ENCODE measurements at regions not wholly inside any gene's neighbourhood (a gene's known extent, or its start where the extent isn't known, plus 50 kb on each side); places are given as distances from the start of the nearest gene placed in this dataset.

GRCh38 chr9:7982907-7983306 lies 183.3 kb upstream of the DMAC1 start:
- 2% methylated on average over 4 of the region's 4 CpGs for WGBS (ENCODE audit: low lambda C conversion rate)
- Histone ChIP-seq H3K79me2 (ENCODE audit: insufficient read depth, low read length) (no peaks in the 10 kb centered on the region), H4K20me1 (ENCODE audit: insufficient read depth, low read length) (no peaks in the 10 kb centered on the region), H3K27ac (ENCODE audit: extremely low read length, insufficient read depth, low read length) (no peak overlapping the region), H3K9me3 (ENCODE audit: low read length) (peaks cover 4% of the 10 kb centered on the region; the same call in 1 of the 2 replicates), H3K4me3 (replicated peaks in 1 of 3; ENCODE audit: insufficient read depth in 1 of 3, low read depth in 2 of 3, low read length in 3 of 3) (no peak overlapping the region), H3K4me1 (ENCODE audit: insufficient read depth, low read length) (no peaks in the 10 kb centered on the region), H3K27me3 (ENCODE audit: control insufficient read depth in 1 of 2, insufficient read depth in 2 of 2, low read length in 2 of 2) (no peaks in the 10 kb centered on the region), H3K4me2 (ENCODE audit: low read depth, low read length) (no peak overlapping the region), H2AFZ (ENCODE audit: low read length) (no peak overlapping the region), H3K9ac (ENCODE audit: insufficient read depth, low read depth, low read length) (no peak overlapping the region), H3K36me3 (replicated peaks in 1 of 2; ENCODE audit: control insufficient read depth in 1 of 2, insufficient read depth in 2 of 2, low read length in 2 of 2) (no peaks in the 10 kb centered on the region)
- intact Hi-C loops (cut with micrococcal nuclease; ENCODE audit: unreplicated experiment) (no loop called here), in situ Hi-C loops (cut with HindIII; ENCODE audit: extremely low pct_ligation_motif_present, low pct_unique_long_range_greater_than_20kb) (no loop called here)
- no peak for FAIRE-seq
- no TSS peak for BruUV-seq (replicated peaks)
- no peak for TF ChIP-seq PITX1 (CRISPR knock-in tag; IDR thresholded peaks at IDR 0.05)
- TF ChIP-seq ZNF282 (IDR thresholded peaks at IDR 0.05; ENCODE audit: partially characterized antibody) = no peak
- no peak for TF ChIP-seq ZNF629 (CRISPR knock-in tag; conservative IDR thresholded peaks at IDR 0.05)
- TF ChIP-seq ZNF549 (CRISPR knock-in tag; IDR thresholded peaks at IDR 0.05) = no peak
- TF ChIP-seq EZH2 (conservative IDR thresholded peaks at IDR 0.05; ENCODE audit: low read depth, low read length) = no peak
- TF ChIP-seq MAZ (IDR thresholded peaks at IDR 0.05; ENCODE audit: borderline replicate concordance, low read depth, low read length) = no peak
- TF ChIP-seq MAZ (CRISPR knock-in tag; IDR thresholded peaks at IDR 0.05; ENCODE audit: low read depth) = no peak
- no peak for TF ChIP-seq NKX3-1 (CRISPR knock-in tag; IDR thresholded peaks at IDR 0.05)
- TF ChIP-seq ZNF720 (CRISPR knock-in tag; IDR thresholded peaks at IDR 0.05) = no peak
- DNase-seq (ENCODE audit: low spot score) = no peak
- ATAC-seq = no peak
- POLR2A ChIA-PET = no interaction called here
- CTCF ChIA-PET (ENCODE audit: low intra/inter-chr PET ratio, low total read pairs) = no interaction called here

- in situ Hi-C loops (cut with HindIII; ENCODE audit: extremely low pct_ligation_motif_present, low pct_unique_long_range_greater_than_20kb) (no loop called here), intact Hi-C loops (cut with micrococcal nuclease; ENCODE audit: unreplicated experiment) (no loop called here)
- no peak for ATAC-seq
- no peak overlapping the region for H3K27ac ChIP-seq (ENCODE audit: extremely low read length, insufficient read depth, low read length)
- 2% methylated on average over 2 of the region's 2 CpGs for WGBS (ENCODE audit: low lambda C conversion rate)
- FAIRE-seq = no peak
- H2AFZ ChIP-seq (ENCODE audit: low read length) = no peak overlapping the region
- H3K27me3 ChIP-seq (ENCODE audit: control insufficient read depth in 1 of 2, insufficient read depth in 2 of 2, low read length in 2 of 2) = no peaks in the 10 kb centered on the region
- H3K36me3 ChIP-seq (replicated peaks in 1 of 2; ENCODE audit: control insufficient read depth in 1 of 2, insufficient read depth in 2 of 2, low read length in 2 of 2) = no peaks in the 10 kb centered on the region
- no peak for TF ChIP-seq RXRB (CRISPR knock-in tag; IDR thresholded peaks at IDR 0.05; ENCODE audit: borderline replicate concordance)
- H3K79me2 ChIP-seq (ENCODE audit: insufficient read depth, low read length) = no peaks in the 10 kb centered on the region
- peaks cover 4% of the 10 kb centered on the region; the same call in 1 of the 2 replicates for H3K9me3 ChIP-seq (ENCODE audit: low read length)
- CTCF ChIA-PET (ENCODE audit: low intra/inter-chr PET ratio, low total read pairs) = no interaction called here
- no peaks in the 10 kb centered on the region for H4K20me1 ChIP-seq (ENCODE audit: insufficient read depth, low read length)
- no peak for DNase-seq (ENCODE audit: low spot score)
- POLR2A ChIA-PET = no interaction called here
- H3K9ac ChIP-seq (ENCODE audit: insufficient read depth, low read depth, low read length) = no peak overlapping the region
- no TSS peak for BruUV-seq (replicated peaks)
- no peak overlapping the region for H3K4me2 ChIP-seq (ENCODE audit: low read depth, low read length)
- no peak overlapping the region for H3K4me3 ChIP-seq (replicated peaks in 1 of 3; ENCODE audit: insufficient read depth in 1 of 3, low read depth in 2 of 3, low read length in 3 of 3)
- H3K4me1 ChIP-seq (ENCODE audit: insufficient read depth, low read length) = no peaks in the 10 kb centered on the region
Measured at GRCh38 chr9:7980691-7981289, 181.2 kb upstream of the DMAC1 start.
